Stomach (tissue), 8 donors: ENCODE measurements at regions not wholly inside any gene's neighbourhood (a gene's known extent, or its start where the extent isn't known, plus 50 kb on each side); places are given as distances from the start of the nearest gene placed in this dataset.

ENCODE experiments used
- DNase-seq, 2 donors: peaks; one replicate each; pipeline versions ENCODE4 v3.0.0 to v3.0.0-alpha.2; 2013 to 2019
- H3K27ac ChIP-seq, 5 donors: fragments of 200-600 bp in 4 of 5; sonication (generic) in 4 of 5; one replicate each; pipeline ENCODE4 v1.5.1; 2013 to 2019; ENCODE audit warnings: mild to moderate bottlenecking in 1 of 5, moderate library complexity in 1 of 5
- H3K27me3 ChIP-seq, 3 donors: fragments of 200-600 bp; sonication (generic); one replicate each; pipeline ENCODE4 v1.5.1; 2017 to 2019; ENCODE audit warnings: mixed run types in 1 of 3
- H3K36me3 ChIP-seq, 4 donors: fragments of 200-600 bp; sonication (generic); 1 replicate in 3 of 4; 2 replicates in 1 of 4; pipeline ENCODE4 v1.5.1; 2016 to 2019
- H3K4me1 ChIP-seq, 4 donors: fragments of 200-600 bp; sonication (generic); one replicate each; pipeline ENCODE4 v1.5.1; 2016 to 2019
- H3K4me3 ChIP-seq, 4 donors: fragments of 200-600 bp; sonication (generic) in 3 of 4; one replicate each; pipeline ENCODE4 v1.5.1; 2016 to 2019; ENCODE audit warnings: mild to moderate bottlenecking in 1 of 4
- H3K9me3 ChIP-seq, 4 donors: fragments of 200-600 bp; sonication (generic); one replicate each; pipeline ENCODE4 v1.5.1; 2016 to 2019
- CTCF ChIP-seq, 7 experiments: fragments of 450-650 bp in 4 of 7; fragments of 200-600 bp in 3 of 7; sonication (generic) in 3 of 7; IDR thresholded peaks; one replicate each; pipeline ENCODE4 v1.5.1; 2016 to 2019; ENCODE audit warnings: antibody characterized with exemption in 7 of 7, control low read depth in 2 of 7, mild to moderate bottlenecking in 1 of 7
- EP300 ChIP-seq: sonication (generic); formaldehyde crosslinking; IDR thresholded peaks from one replicate; pipeline ENCODE4 v1.6.1; 2017; ENCODE audit warnings: antibody characterized with exemption
- POLR2A ChIP-seq, 4 donors: fragments of 450-650 bp; IDR thresholded peaks; one replicate each; pipeline ENCODE4 v1.6.1; 2016; ENCODE audit warnings: antibody characterized with exemption in 4 of 4, control low read depth in 2 of 4, mild to moderate bottlenecking in 1 of 4, moderate library complexity in 1 of 4
- POLR2AphosphoS5 ChIP-seq, 3 donors: sonication (generic); formaldehyde crosslinking; IDR thresholded peaks; one replicate each; pipeline ENCODE4 v1.6.1; 2016; ENCODE audit warnings: antibody characterized with exemption in 3 of 3
- WGBS, 5 donors: extraction: QIAGEN DNeasy Blood & Tissue Kit in 3 of 5; methylation state at CpG; one replicate each; pipeline versions ENCODE4 v1.1.5 to v1.1.7; 2013 to 2018; 5-methylcytosine and 5-hydroxymethylcytosine counted together
- intact Hi-C: fragments of 100-400 bp; cut with DNase I; formaldehyde crosslinking; loops from one replicate; pipeline ENCODE4 v1.15.1; 2023; ENCODE audit warnings: low total_unique reads
- donor health status: healthy with polysubstance abuse.
- donor health status: Bipolar disorder and iron deficiency.
- donor health status: healthy.

GRCh38 chr12:131420867-131421447, 289.9 kb upstream of the SFSWAP start:
- DNase-seq = no peak
- 59 to 68% (median 64%) methylated on average over 13 of the region's 13 CpGs for WGBS, 5 donors
- Histone ChIP-seq H3K27ac (no peak overlapping the region), H3K27me3 (peaks cover 0 to 20% (median 9%) of the 10 kb centered on the region in 3 donors), H3K4me3 (no peak overlapping the region), H3K9me3 (peaks cover 0 to 20% (median 18%) of the 10 kb centered on the region in 4 donors), H3K36me3 (no peaks in the 10 kb centered on the region), H3K4me1 (no peaks in the 10 kb centered on the region)
- no peak for TF ChIP-seq POLR2A (IDR thresholded peaks at IDR 0.05)
- no peak for TF ChIP-seq POLR2AphosphoS5 (IDR thresholded peaks at IDR 0.05)
- no peak for TF ChIP-seq EP300
- no peak for TF ChIP-seq CTCF (IDR thresholded peaks at IDR 0.05)
- intact Hi-C loops = no loop called here

- H3K9me3 ChIP-seq = peaks cover 0 to 20% (median 18%) of the 10 kb centered on the region in 4 donors
- peaks cover 0 to 20% (median 9%) of the 10 kb centered on the region in 3 donors for H3K27me3 ChIP-seq
- H3K4me3 ChIP-seq = no peak overlapping the region
- H3K27ac ChIP-seq = no peak overlapping the region
- WGBS, 5 donors = 70 to 83% (median 75%) methylated on average over 10 of the region's 10 CpGs
- TF ChIP-seq POLR2A (IDR thresholded peaks at IDR 0.05) (no peak), POLR2AphosphoS5 (IDR thresholded peaks at IDR 0.05) (no peak), EP300 (no peak)
- intact Hi-C loops = no loop called here
- no peaks in the 10 kb centered on the region for H3K36me3 ChIP-seq
- no peaks in the 10 kb centered on the region for H3K4me1 ChIP-seq
- no peak for DNase-seq
Observed at GRCh38 chr12:131421509-131422186, 289.2 kb upstream of the SFSWAP start.

- TF ChIP-seq CTCF (IDR thresholded peaks at IDR 0.05) (no peak), POLR2AphosphoS5 (IDR thresholded peaks at IDR 0.05) (no peak), POLR2A (IDR thresholded peaks at IDR 0.05) (no peak), EP300 (no peak)
- WGBS, 5 donors = 58 to 89% (median 79%) methylated on average over 5 of the region's 5 CpGs
- Histone ChIP-seq H3K27ac (no peak overlapping the region), H3K36me3 (no peaks in the 10 kb centered on the region), H3K27me3 (peaks cover 0 to 20% (median 9%) of the 10 kb centered on the region in 3 donors), H3K4me3 (no peak overlapping the region), H3K4me1 (no peaks in the 10 kb centered on the region), H3K9me3 (peaks cover 0 to 20% (median 18%) of the 10 kb centered on the region in 4 donors)
- DNase-seq = no peak
- intact Hi-C loops = no loop called here
Observed at GRCh38 chr12:131422187-131422520, 288.7 kb upstream of the SFSWAP start.

- H3K4me1 ChIP-seq = no peaks in the 10 kb centered on the region
- no peak for DNase-seq
- H3K36me3 ChIP-seq = no peaks in the 10 kb centered on the region
- 68 to 79% (median 76%) methylated on average over 9 of the region's 9 CpGs for WGBS, 5 donors
- H3K9me3 ChIP-seq = peaks cover 0 to 20% (median 18%) of the 10 kb centered on the region in 4 donors
- H3K4me3 ChIP-seq = no peak overlapping the region
- TF ChIP-seq POLR2AphosphoS5 (IDR thresholded peaks at IDR 0.05) = no peak
- intact Hi-C loops = no loop called here
- H3K27ac ChIP-seq = no peak overlapping the region
- peaks cover 0 to 20% (median 9%) of the 10 kb centered on the region in 3 donors for H3K27me3 ChIP-seq
Observed at GRCh38 chr12:131422744-131423143, 288.1 kb upstream of the SFSWAP start.

- H3K27ac ChIP-seq = no peak overlapping the region
- H3K4me3 ChIP-seq = no peak overlapping the region
- no peaks in the 10 kb centered on the region for H3K4me1 ChIP-seq
- H3K27me3 ChIP-seq = peaks cover 0 to 29% (median 9%) of the 10 kb centered on the region in 3 donors
- peaks cover 0 to 20% (median 18%) of the 10 kb centered on the region in 4 donors for H3K9me3 ChIP-seq
- intact Hi-C loops = no loop called here
- no peaks in the 10 kb centered on the region for H3K36me3 ChIP-seq
- no peak for DNase-seq
- TF ChIP-seq CTCF (IDR thresholded peaks at IDR 0.05) = no peak
- TF ChIP-seq EP300 = no peak
- TF ChIP-seq POLR2AphosphoS5 (IDR thresholded peaks at IDR 0.05) = no peak
- no peak for TF ChIP-seq POLR2A (IDR thresholded peaks at IDR 0.05)
Observed at GRCh38 chr12:131424270-131424669, 286.6 kb upstream of the SFSWAP start.
